AG09309 (cell line): ENCODE measurements at regions not wholly inside any gene's neighbourhood (a gene's known extent, or its start where the extent isn't known, plus 50 kb on each side); places are given as distances from the start of the nearest gene placed in this dataset.

Experiments used
- DNase-seq: peaks from one replicate; pipeline ENCODE4 v3.0.0-alpha.2; 2010; ENCODE audit warnings: low read depth
- H3K4me3 ChIP-seq: 2 replicates; pipeline ENCODE4 v1.5.1; 2011; ENCODE audit warnings: mild to moderate bottlenecking, low read depth, low read length, moderate library complexity; ENCODE audit not compliant: control insufficient read depth
- TF ChIP-seq, protein P1 (sequence below): IDR thresholded peaks from 2 replicates; pipeline ENCODE4 v1.5.1; 2011; ENCODE audit warnings: mild to moderate bottlenecking, low read depth, low read length, inconsistent platforms; ENCODE audit not compliant: insufficient read depth, control insufficient read depth; ENCODE audit errors: missing control alignments

DNA sequence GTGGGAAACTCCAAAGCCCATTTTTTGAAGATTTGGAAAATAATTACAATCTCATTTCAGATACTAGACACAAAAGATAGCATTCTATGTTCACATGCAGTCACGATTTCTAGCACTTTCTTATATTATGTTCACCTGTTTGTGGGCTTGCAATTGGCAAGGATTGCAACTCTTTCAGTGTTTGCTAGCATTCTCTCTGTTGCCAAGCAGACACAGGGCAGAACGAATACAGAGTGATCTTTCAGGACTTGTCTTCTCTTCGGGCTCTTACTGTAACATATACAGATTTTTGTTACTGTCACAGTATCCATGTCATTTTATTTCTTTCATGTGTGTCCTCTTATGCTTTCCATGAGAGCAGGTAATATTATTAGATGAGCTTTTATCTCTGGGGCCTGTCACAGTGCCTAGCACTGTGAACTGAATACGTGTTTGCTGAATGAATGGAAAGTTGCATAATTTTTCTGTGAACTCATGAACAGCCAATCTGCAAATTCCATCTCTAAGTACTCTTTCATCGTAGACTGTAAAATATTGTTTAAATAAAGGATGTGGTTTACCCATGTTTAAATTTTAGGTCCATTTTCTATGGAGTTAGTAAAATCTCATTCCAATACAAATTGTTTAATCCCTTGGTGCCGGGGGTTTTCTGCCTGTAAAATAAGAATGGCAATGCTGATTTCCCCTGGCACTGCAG, 105.1 kb downstream of the BMP4 start:
- H3K4me3 ChIP-seq: no peak overlapping the region
- TF ChIP-seq, protein P1, sequence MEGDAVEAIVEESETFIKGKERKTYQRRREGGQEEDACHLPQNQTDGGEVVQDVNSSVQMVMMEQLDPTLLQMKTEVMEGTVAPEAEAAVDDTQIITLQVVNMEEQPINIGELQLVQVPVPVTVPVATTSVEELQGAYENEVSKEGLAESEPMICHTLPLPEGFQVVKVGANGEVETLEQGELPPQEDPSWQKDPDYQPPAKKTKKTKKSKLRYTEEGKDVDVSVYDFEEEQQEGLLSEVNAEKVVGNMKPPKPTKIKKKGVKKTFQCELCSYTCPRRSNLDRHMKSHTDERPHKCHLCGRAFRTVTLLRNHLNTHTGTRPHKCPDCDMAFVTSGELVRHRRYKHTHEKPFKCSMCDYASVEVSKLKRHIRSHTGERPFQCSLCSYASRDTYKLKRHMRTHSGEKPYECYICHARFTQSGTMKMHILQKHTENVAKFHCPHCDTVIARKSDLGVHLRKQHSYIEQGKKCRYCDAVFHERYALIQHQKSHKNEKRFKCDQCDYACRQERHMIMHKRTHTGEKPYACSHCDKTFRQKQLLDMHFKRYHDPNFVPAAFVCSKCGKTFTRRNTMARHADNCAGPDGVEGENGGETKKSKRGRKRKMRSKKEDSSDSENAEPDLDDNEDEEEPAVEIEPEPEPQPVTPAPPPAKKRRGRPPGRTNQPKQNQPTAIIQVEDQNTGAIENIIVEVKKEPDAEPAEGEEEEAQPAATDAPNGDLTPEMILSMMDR: no peak
- DNase-seq: no peak

DNA sequence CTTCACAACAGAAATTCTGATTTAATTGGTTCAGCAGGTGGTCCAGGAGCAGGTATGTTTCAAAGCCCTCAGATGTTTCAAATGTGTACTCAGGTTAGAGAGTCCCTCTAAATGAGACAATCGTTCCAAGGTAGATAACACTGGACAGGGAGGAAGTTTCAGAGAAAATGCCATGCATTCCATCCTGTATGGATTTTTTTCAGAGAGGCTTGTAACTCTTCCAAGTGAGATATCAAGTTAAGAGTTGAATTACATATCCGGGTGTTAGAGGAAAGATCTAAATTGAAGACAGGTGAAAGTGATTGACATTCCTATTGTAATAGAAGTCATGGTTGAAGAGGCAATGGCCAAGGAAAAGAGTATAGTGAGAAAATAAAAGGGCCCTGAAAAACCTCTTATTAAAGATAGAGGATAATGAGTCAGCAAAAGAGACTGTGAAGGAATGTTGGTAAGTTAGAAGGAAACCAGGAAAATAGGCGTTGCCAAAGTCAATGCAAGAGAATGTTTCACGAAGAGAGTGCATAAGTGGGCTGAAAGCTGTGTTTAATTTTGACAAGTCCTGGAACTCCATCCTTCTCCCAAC, 105.8 kb downstream of the BMP4 start:
- TF ChIP-seq, protein P1: no peak
- H3K4me3 ChIP-seq: no peak overlapping the region
- DNase-seq: no peak

DNA sequence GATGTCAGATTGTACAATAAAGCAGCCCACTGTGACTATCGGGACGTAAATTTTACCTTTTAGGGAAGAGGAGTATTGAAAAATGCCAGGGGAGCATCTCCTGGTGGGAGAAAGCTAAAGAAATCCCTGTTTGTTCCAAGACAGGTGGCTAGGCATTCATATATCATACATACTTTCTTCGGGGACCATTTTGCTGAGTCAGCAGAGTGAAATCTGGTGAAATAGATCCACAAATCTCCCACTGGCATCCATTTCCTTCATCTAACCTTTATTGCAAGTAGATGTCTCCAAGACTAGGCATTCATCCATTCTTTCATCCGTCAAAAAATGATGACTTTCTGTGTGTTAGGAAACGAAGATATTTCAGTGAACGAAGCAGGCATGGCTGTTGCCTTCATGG, 107.1 kb downstream of the BMP4 start:
- DNase-seq: no peak
- TF ChIP-seq, protein P1: no peak
- no peak overlapping the region for H3K4me3 ChIP-seq

DNA sequence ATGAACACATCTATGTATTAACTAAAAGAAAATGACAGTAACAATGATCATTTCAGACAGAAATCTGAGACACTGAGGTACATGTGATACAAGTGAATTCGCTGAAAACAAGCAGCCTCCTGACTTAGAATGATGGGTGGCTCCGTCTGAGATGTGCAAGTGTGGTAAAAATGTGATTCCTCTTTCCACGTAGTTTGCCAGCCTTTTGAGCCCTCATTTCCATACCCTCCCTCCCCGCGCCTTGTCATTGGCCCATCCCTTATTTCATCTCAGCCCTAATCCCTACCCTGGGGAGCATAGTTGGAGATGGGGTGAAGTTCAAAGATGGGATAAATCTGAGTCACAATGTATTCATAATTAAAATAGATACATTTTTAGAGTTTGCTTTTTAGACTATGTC, 107.8 kb downstream of the BMP4 start:
- TF ChIP-seq, protein P1: no peak
- no peak for DNase-seq
- no peak overlapping the region for H3K4me3 ChIP-seq

DNA sequence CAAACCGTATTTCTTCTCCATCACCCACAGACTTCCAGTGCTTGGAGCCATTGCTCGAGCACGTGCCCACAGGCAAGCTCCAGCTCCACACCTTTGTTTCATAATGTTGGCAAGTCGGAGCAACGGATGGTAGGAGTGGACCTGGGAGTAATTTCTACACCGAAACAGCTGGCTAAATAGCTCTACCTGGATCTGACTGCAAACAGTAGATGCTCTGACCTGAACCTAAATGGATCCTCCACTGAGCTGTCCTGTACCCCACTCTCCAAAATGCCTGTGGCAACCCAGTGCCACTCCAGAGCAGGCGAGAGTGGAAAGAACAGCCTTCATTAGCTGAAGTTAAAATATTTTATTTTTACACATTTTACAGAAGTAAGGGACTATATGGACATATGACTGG, 108.7 kb downstream of the BMP4 start:
- no peak for DNase-seq
- TF ChIP-seq, protein P1: no peak
- no peak overlapping the region for H3K4me3 ChIP-seq

DNA sequence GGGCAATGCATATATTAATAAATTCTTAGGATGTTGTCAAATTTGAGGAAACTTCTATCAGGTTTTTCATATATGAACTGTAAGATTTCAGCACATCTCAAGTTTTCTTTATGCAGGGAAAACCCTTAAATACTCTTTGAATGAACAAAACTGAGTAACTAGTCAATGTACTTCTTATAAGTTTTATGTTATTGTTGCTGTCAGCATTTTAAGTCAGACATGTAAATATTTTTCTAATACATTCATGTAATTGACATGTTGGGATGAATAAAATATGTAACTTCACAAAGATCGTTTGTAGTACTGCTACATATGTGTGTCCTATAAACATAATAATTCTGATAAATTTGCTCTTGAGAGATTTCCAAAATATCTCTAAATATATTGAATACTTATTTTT, 109.6 kb downstream of the BMP4 start:
- TF ChIP-seq, protein P1: no peak
- H3K4me3 ChIP-seq: no peak overlapping the region
- no peak for DNase-seq
